ENCODE measurements at regions not wholly inside any gene's neighbourhood (a gene's known extent, or its start where the extent isn't known, plus 50 kb on each side); places are given as distances from the start of the nearest gene placed in this dataset.

- H4K8ac ChIP-seq (ENCODE audit: extremely low read depth, insufficient read depth, low read length), result no peak overlapping the region
- H4K20me1 ChIP-seq (replicated peaks in 1 of 2; ENCODE audit: control insufficient read depth in 1 of 2, insufficient read depth in 2 of 2, low read length in 2 of 2), result no peaks in the 10 kb centered on the region
- H2BK15ac ChIP-seq (ENCODE audit: low read length), result no peak overlapping the region
- no peaks in the 10 kb centered on the region for H3K79me1 ChIP-seq (ENCODE audit: low read depth, low read length)
- H3K4me3 ChIP-seq (ENCODE audit: extremely low read depth in 1 of 4, insufficient read depth in 2 of 4, low read depth in 3 of 4, low read length in 4 of 4), result no peak overlapping the region
- H3K9ac ChIP-seq (replicated peaks in 1 of 4; ENCODE audit: extremely low read depth in 1 of 4, low read depth in 3 of 4, low read length in 3 of 4), result no peak overlapping the region
- H4K91ac ChIP-seq (replicated peaks; ENCODE audit: insufficient read length, low read length), result no peak overlapping the region
- H4K5ac ChIP-seq (ENCODE audit: insufficient read length, low read depth, low read length), result no peak overlapping the region
- no peaks in the 10 kb centered on the region; a peak in 1 of 7 replicates for H3K27me3 ChIP-seq (replicated peaks in 1 of 4; ENCODE audit: control insufficient read depth in 3 of 4, extremely low read depth in 1 of 4, insufficient read depth in 3 of 4, low read length in 3 of 4)
- H3K4me2 ChIP-seq (ENCODE audit: insufficient read depth in 1 of 2, low read depth in 2 of 2, low read length in 2 of 2), result no peak overlapping the region
- no peak overlapping the region for H3K23ac ChIP-seq (ENCODE audit: insufficient read length)
- no peaks in the 10 kb centered on the region for H3K36me3 ChIP-seq (ENCODE audit: control insufficient read depth in 2 of 4, insufficient read depth in 4 of 4, low read length in 3 of 4)
- no peak overlapping the region for H3K27ac ChIP-seq (ENCODE audit: low read depth, low read length)
- H2AK5ac ChIP-seq (ENCODE audit: low read depth, low read length), result no peak overlapping the region
- H3K4me1 ChIP-seq (replicated peaks in 1 of 4; ENCODE audit: control insufficient read depth in 3 of 4, insufficient read depth in 4 of 4, low read length in 3 of 4), result peaks cover 0 to 6% (median 2%) of the 10 kb centered on the region in 4 experiments; a peak in 3 of 7 replicates
- no peak for FAIRE-seq
- ChIA-PET POLR2A (ENCODE audit: partially characterized antibody) (no interaction called here), CTCF (ENCODE audit: partially characterized antibody) (interaction anchor here (0.6 to 1.6 kb wide), 4 partner anchors 148 to 343 kb away, joined by 3 to 4 read pairs (median 4); no protein-coding TSS in a partner anchor)
- H2BK12ac ChIP-seq (ENCODE audit: low read depth, low read length), result no peak overlapping the region
- H3K18ac ChIP-seq (ENCODE audit: extremely low read depth, low read length), result no peak overlapping the region
- TF ChIP-seq SUZ12 (IDR thresholded peaks at IDR 0.05; ENCODE audit: low read length) (no peak), CHD2 (IDR thresholded peaks at IDR 0.05; ENCODE audit: low read length) (no peak), NANOG (IDR thresholded peaks at IDR 0.05; ENCODE audit: insufficient read depth, low read depth, low read length, poor library complexity, severe bottlenecking) (no peak), RXRA (IDR thresholded peaks at IDR 0.05; ENCODE audit: insufficient read depth, low read depth, low read length) (no peak), MAX (IDR thresholded peaks at IDR 0.05) (no peak), YY1 (IDR thresholded peaks at IDR 0.05; ENCODE audit: low read depth, low read length) (no peak), BRCA1 (IDR thresholded peaks at IDR 0.05; ENCODE audit: low read depth, low read length) (no peak), GABPA (IDR thresholded peaks at IDR 0.05; ENCODE audit: borderline replicate concordance, insufficient read depth, low read length) (no peak), ZNF274 (IDR thresholded peaks at IDR 0.05; ENCODE audit: borderline replicate concordance, extremely low read depth, low read length) (no peak), CTBP2 (IDR thresholded peaks at IDR 0.05; ENCODE audit: borderline replicate concordance, insufficient read depth, insufficient read length, low read length) (no peak), TEAD4 (IDR thresholded peaks at IDR 0.05; ENCODE audit: low read depth, low read length) (no peak), ATF2 (IDR thresholded peaks at IDR 0.05; ENCODE audit: low read length) (no peak)
- H3K14ac ChIP-seq (ENCODE audit: insufficient read length), result no peak overlapping the region
- no peak for DNase-seq (ENCODE audit: low read depth in 1 of 2, low spot score in 2 of 2)
- H2BK20ac ChIP-seq (ENCODE audit: low read length), result no peak overlapping the region
- no peaks in the 10 kb centered on the region for H3K23me2 ChIP-seq (ENCODE audit: low read depth, low read length)
- H3K79me2 ChIP-seq (ENCODE audit: control insufficient read depth in 1 of 2, insufficient read depth in 2 of 2, low read length in 2 of 2), result no peaks in the 10 kb centered on the region
- no peak overlapping the region for H2AFZ ChIP-seq (ENCODE audit: low read length)
- H2BK5ac ChIP-seq (ENCODE audit: low read depth, low read length), result no peak overlapping the region
- H3K9me3 ChIP-seq (ENCODE audit: insufficient read depth in 2 of 2, low read depth in 1 of 2, low read length in 1 of 2), result no peaks in the 10 kb centered on the region
- no peak overlapping the region for H3K4ac ChIP-seq (replicated peaks; ENCODE audit: insufficient read length, low read depth, low read length)
- 100% methylated on average over 1 of the region's 1 CpG; no CpG with 5 or more reads in 1 of the 2 experiments for WGBS, 2 experiments (ENCODE audit: extremely low coverage in 1 of 2, insufficient coverage in 1 of 2, insufficient read length in 1 of 2, insufficient replicate concordance in 2 of 2, low coverage in 1 of 2, low lambda C conversion rate in 2 of 2, missing lambda C conversion rate in 1 of 2)
- no peak overlapping the region for H2BK120ac ChIP-seq (replicated peaks; ENCODE audit: low read depth, low read length)
- H3K56ac ChIP-seq (replicated peaks; ENCODE audit: insufficient read length, low read depth, low read length), result no peak overlapping the region
Observed at GRCh38 chr11:95307286-95307685, 76.3 kb upstream of the SESN3 start.
